Astrocyte (in vitro differentiated cells and primary cell): ENCODE measurements at regions not wholly inside any gene's neighbourhood (a gene's known extent, or its start where the extent isn't known, plus 50 kb on each side); places are given as distances from the start of the nearest gene placed in this dataset.

Experiments used
- DNase-seq: peaks from one replicate; pipeline ENCODE4 v3.0.0-alpha.2; 2010; ENCODE audit warnings: low read depth
- FAIRE-seq: peaks from 2 replicates; lab custom pipeline; 2011; peaks lifted over from hg19 to GRCh38; lab: Jason Lieb, UNC
- H2AFZ ChIP-seq: 2 replicates; pipeline ENCODE4 v1.6.0; 2012; ENCODE audit warnings: low read depth, low read length, inconsistent platforms
- H3K27ac ChIP-seq: 2 replicates; pipeline ENCODE4 v1.5.1; 2011; ENCODE audit warnings: low read depth, low read length, inconsistent platforms
- H3K27me3 ChIP-seq: 2 replicates; pipeline ENCODE4 v1.6.0; 2011; ENCODE audit warnings: low read length, inconsistent platforms; ENCODE audit not compliant: insufficient read depth
- H3K36me3 ChIP-seq: 2 replicates; pipeline ENCODE4 v1.5.1; 2011; ENCODE audit warnings: low read length, inconsistent platforms; ENCODE audit not compliant: insufficient read depth
- H3K4me1 ChIP-seq: 2 replicates; pipeline ENCODE4 v1.5.1; 2011; ENCODE audit warnings: low read length, inconsistent platforms; ENCODE audit not compliant: insufficient read depth
- H3K4me2 ChIP-seq: 2 replicates; pipeline ENCODE4 v1.6.0; 2012; ENCODE audit warnings: low read length, inconsistent platforms
- H3K4me3 ChIP-seq: 2 replicates; pipeline ENCODE4 v1.5.1; 2011; ENCODE audit warnings: low read depth, mild to moderate bottlenecking, low read length, inconsistent platforms; ENCODE audit not compliant: insufficient read depth
- H3K79me2 ChIP-seq: 2 replicates; pipeline ENCODE4 v1.6.0; 2012; ENCODE audit warnings: mild to moderate bottlenecking, low read length, inconsistent platforms; ENCODE audit not compliant: insufficient read depth
- H3K9ac ChIP-seq: 2 replicates; pipeline ENCODE4 v1.6.0; 2012; ENCODE audit warnings: mild to moderate bottlenecking, low read length, inconsistent platforms
- H3K9me3 ChIP-seq: 2 replicates; pipeline ENCODE4 v1.5.1; 2012; ENCODE audit warnings: low read depth, mild to moderate bottlenecking, low read length, inconsistent platforms; ENCODE audit not compliant: insufficient read depth
- H4K20me1 ChIP-seq: 2 replicates; pipeline ENCODE4 v1.6.0; 2012; ENCODE audit warnings: low read length, inconsistent platforms; ENCODE audit not compliant: insufficient read depth
- H3K27ac Mint-ChIP-seq: one replicate; pipeline ENCODE4 v1.8.0; 2021; ENCODE audit warnings: mild to moderate bottlenecking, mixed read lengths; ENCODE audit not compliant: unreplicated experiment
- H3K27me3 Mint-ChIP-seq: one replicate; pipeline ENCODE4 v1.8.0; 2021; ENCODE audit warnings: low read depth, mixed read lengths; ENCODE audit not compliant: unreplicated experiment
- H3K36me3 Mint-ChIP-seq: one replicate; pipeline ENCODE4 v1.8.0; 2021; ENCODE audit warnings: low read depth, mixed read lengths; ENCODE audit not compliant: unreplicated experiment
- H3K4me1 Mint-ChIP-seq: one replicate; pipeline ENCODE4 v1.8.0; 2021; ENCODE audit warnings: low read depth, mixed read lengths; ENCODE audit not compliant: unreplicated experiment
- H3K4me3 Mint-ChIP-seq: one replicate; pipeline ENCODE4 v1.8.0; 2021; ENCODE audit warnings: mild to moderate bottlenecking, moderate library complexity, mixed read lengths; ENCODE audit not compliant: unreplicated experiment
- H3K9me3 Mint-ChIP-seq: one replicate; pipeline ENCODE4 v1.8.0; 2021; ENCODE audit warnings: mild to moderate bottlenecking, mixed read lengths; ENCODE audit not compliant: unreplicated experiment
- EZH2 ChIP-seq: IDR thresholded peaks from 2 replicates; pipeline ENCODE4 v1.6.1; 2012; ENCODE audit warnings: mild to moderate bottlenecking, low read length, inconsistent platforms; ENCODE audit not compliant: insufficient read depth
- TF ChIP-seq, protein P1 (sequence below): IDR thresholded peaks from 2 replicates; pipeline ENCODE4 v1.5.1; 2011; ENCODE audit warnings: low read depth, mild to moderate bottlenecking, inconsistent platforms, low read length, moderate library complexity; ENCODE audit not compliant: insufficient read depth

DNA sequence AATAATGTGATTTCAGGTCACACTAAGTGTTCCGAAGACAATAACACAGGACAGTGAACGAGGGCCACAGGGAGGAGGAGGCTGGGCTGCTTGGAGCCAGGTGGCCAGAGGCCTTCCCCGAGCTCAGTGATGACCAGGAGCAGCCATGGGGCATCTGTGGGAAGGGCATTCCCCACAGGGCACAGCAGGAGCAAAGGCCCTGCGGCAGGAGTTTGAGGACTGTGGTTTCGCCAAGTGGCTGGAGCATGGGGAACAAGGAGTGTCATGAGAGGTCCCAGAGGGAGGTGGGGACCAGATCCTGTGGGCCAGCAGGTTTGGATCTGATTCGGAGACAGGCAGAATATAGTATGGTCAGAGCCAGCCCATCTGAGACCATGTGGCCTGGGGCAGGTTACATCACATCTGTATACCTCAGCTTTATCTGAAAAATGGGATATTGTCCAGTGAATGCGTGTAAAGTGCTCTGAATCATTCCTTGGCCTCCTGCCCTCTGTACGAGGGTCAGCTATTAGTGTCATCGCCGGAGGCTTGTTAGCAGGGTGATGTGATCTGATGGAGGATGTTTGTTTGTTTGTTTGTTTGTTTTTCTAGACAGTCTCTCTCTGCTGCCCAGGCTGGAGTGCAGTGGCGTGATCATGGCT is 176.8 kb downstream of the KATNIP start:
- H3K79me2 ChIP-seq = no peaks in the 10 kb centered on the region
- H2AFZ ChIP-seq = no peak overlapping the region
- H4K20me1 ChIP-seq = no peaks in the 10 kb centered on the region
- no peak overlapping the region for H3K4me3 ChIP-seq
- no peaks in the 10 kb centered on the region for H3K27me3 Mint-ChIP-seq
- peaks cover 20% of the 10 kb centered on the region for H3K4me1 ChIP-seq
- H3K4me1 Mint-ChIP-seq = peaks cover 24% of the 10 kb centered on the region
- DNase-seq (peak; percentile 65), FAIRE-seq (no peak)
- no peak overlapping the region for H3K27ac Mint-ChIP-seq
- peaks cover 45% of the 10 kb centered on the region for H3K36me3 Mint-ChIP-seq
- H3K9ac ChIP-seq = no peak overlapping the region
- H3K4me2 ChIP-seq = no peak overlapping the region
- no peaks in the 10 kb centered on the region for H3K36me3 ChIP-seq
- H3K9me3 ChIP-seq = no peaks in the 10 kb centered on the region
- H3K4me3 Mint-ChIP-seq = no peak overlapping the region
- H3K27me3 ChIP-seq = no peaks in the 10 kb centered on the region
- no peaks in the 10 kb centered on the region for H3K9me3 Mint-ChIP-seq
- no peak overlapping the region for H3K27ac ChIP-seq
- TF ChIP-seq, protein P1, sequence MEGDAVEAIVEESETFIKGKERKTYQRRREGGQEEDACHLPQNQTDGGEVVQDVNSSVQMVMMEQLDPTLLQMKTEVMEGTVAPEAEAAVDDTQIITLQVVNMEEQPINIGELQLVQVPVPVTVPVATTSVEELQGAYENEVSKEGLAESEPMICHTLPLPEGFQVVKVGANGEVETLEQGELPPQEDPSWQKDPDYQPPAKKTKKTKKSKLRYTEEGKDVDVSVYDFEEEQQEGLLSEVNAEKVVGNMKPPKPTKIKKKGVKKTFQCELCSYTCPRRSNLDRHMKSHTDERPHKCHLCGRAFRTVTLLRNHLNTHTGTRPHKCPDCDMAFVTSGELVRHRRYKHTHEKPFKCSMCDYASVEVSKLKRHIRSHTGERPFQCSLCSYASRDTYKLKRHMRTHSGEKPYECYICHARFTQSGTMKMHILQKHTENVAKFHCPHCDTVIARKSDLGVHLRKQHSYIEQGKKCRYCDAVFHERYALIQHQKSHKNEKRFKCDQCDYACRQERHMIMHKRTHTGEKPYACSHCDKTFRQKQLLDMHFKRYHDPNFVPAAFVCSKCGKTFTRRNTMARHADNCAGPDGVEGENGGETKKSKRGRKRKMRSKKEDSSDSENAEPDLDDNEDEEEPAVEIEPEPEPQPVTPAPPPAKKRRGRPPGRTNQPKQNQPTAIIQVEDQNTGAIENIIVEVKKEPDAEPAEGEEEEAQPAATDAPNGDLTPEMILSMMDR = no peak
- no peak for TF ChIP-seq EZH2

DNA sequence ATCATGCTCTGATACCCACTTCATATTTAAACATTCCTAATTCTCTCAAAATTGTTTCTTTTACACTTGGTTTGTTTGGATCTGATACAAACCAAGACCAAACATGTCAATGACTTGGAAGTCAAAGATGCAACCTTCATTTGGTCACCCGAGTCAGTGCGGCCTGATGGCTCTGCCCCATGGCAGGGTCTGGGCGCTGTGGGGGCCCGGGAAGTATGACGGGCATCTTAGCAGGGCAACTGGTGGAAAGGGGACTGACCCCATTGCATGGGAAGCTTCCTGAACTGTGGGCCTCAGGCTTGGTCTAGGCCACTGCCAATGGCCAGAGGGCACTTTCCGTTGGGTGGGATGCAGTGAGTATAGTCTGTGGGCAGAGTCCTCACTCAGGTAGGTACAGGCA is 178.0 kb downstream of the KATNIP start:
- no peaks in the 10 kb centered on the region for H4K20me1 ChIP-seq
- H3K79me2 ChIP-seq = no peaks in the 10 kb centered on the region
- peaks cover 22% of the 10 kb centered on the region for H3K4me1 Mint-ChIP-seq
- H3K9ac ChIP-seq = no peak overlapping the region
- no peaks in the 10 kb centered on the region for H3K9me3 ChIP-seq
- no peak overlapping the region for H3K4me2 ChIP-seq
- no peak overlapping the region for H3K4me3 Mint-ChIP-seq
- H3K4me3 ChIP-seq = no peak overlapping the region
- no peak overlapping the region for H3K27ac ChIP-seq
- H2AFZ ChIP-seq = no peak overlapping the region
- H3K36me3 ChIP-seq = no peaks in the 10 kb centered on the region
- H3K4me1 ChIP-seq = peaks cover 20% of the 10 kb centered on the region
- no peaks in the 10 kb centered on the region for H3K27me3 Mint-ChIP-seq
- TF ChIP-seq, protein P1 = no peak
- TF ChIP-seq EZH2 = no peak
- H3K27ac Mint-ChIP-seq = no peak overlapping the region
- peaks cover 39% of the 10 kb centered on the region for H3K36me3 Mint-ChIP-seq
- H3K27me3 ChIP-seq = no peaks in the 10 kb centered on the region
- FAIRE-seq (no peak), DNase-seq (no peak)
- H3K9me3 Mint-ChIP-seq = no peaks in the 10 kb centered on the region

DNA sequence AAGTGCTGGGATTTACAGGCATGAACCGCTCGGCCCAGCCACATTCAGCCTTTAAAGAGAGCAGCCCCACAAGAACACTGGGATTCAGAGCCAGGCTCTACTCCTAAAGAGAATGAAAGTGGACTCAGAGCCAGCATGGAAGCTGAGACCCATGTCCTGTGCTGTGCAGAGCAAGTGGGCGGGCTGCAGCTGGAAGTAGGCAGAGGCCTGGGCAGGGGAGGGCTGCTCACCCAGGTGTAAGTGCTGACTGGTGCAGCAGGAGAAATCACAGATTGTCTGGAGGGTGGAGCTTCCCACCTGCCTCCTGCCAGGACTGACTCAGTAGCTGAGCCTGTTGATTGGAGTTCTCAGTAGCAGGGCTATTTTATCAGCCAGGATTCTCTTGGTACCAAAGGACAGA is 178.7 kb downstream of the KATNIP start:
- no peaks in the 10 kb centered on the region for H3K27me3 Mint-ChIP-seq
- no peak overlapping the region for H3K27ac ChIP-seq
- no peaks in the 10 kb centered on the region for H3K9me3 Mint-ChIP-seq
- H3K79me2 ChIP-seq = no peaks in the 10 kb centered on the region
- H3K4me1 ChIP-seq = peaks cover 20% of the 10 kb centered on the region
- H3K36me3 Mint-ChIP-seq = peaks cover 39% of the 10 kb centered on the region
- H2AFZ ChIP-seq = no peak overlapping the region
- no peaks in the 10 kb centered on the region for H3K36me3 ChIP-seq
- FAIRE-seq (no peak), DNase-seq (no peak)
- no peaks in the 10 kb centered on the region for H4K20me1 ChIP-seq
- H3K27me3 ChIP-seq = no peaks in the 10 kb centered on the region
- no peaks in the 10 kb centered on the region for H3K9me3 ChIP-seq
- no peak overlapping the region for H3K4me3 ChIP-seq
- peaks cover 23% of the 10 kb centered on the region for H3K4me1 Mint-ChIP-seq
- H3K27ac Mint-ChIP-seq = no peak overlapping the region
- no peak for TF ChIP-seq EZH2
- TF ChIP-seq, protein P1 = no peak
- no peak overlapping the region for H3K9ac ChIP-seq
- H3K4me2 ChIP-seq = no peak overlapping the region
- no peak overlapping the region for H3K4me3 Mint-ChIP-seq
